Liver (tissue), 3 donors: ENCODE measurements at regions not wholly inside any gene's neighbourhood (a gene's known extent, or its start where the extent isn't known, plus 50 kb on each side); places are given as distances from the start of the nearest gene placed in this dataset.

Experiments used
- CTCF ChIP-seq: fragments of 150-350 bp; IDR thresholded peaks from 2 replicates; pipeline ENCODE4 v1.5.1; 2017; ENCODE audit warnings: improper control_type of control experiment, low read depth, low read length; ENCODE audit not compliant: missing input control
- FOXA1 ChIP-seq: IDR thresholded peaks from 2 replicates; pipeline ENCODE4 v1.6.1; 2016; ENCODE audit warnings: antibody characterized with exemption
- GABPA ChIP-seq, 2 donors: IDR thresholded peaks in 1 of 2; conservative IDR thresholded peaks in 1 of 2; 2 replicates each; pipeline ENCODE4 v1.6.1; 2016; ENCODE audit warnings: antibody characterized with exemption in 2 of 2, mild to moderate bottlenecking in 1 of 2, moderate library complexity in 1 of 2
- JUND ChIP-seq, 2 donors: IDR thresholded peaks; 2 replicates each; pipeline ENCODE4 v1.6.1; 2016; ENCODE audit warnings: antibody characterized with exemption in 2 of 2
- RAD21 ChIP-seq, 2 donors: IDR thresholded peaks; 2 replicates each; pipeline ENCODE4 v1.6.1; 2016; ENCODE audit warnings: antibody characterized with exemption in 2 of 2, mild to moderate bottlenecking in 2 of 2
- REST ChIP-seq: IDR thresholded peaks from 2 replicates; pipeline ENCODE4 v1.6.1; 2016; ENCODE audit warnings: antibody characterized with exemption, mild to moderate bottlenecking
- SP1 ChIP-seq: IDR thresholded peaks from 2 replicates; pipeline ENCODE4 v1.6.1; 2018; ENCODE audit warnings: antibody characterized with exemption, mild to moderate bottlenecking
- TAF1 ChIP-seq: conservative IDR thresholded peaks from 2 replicates; pipeline ENCODE4 v1.6.1; 2016; ENCODE audit warnings: antibody characterized with exemption, mild to moderate bottlenecking
- YY1 ChIP-seq: IDR thresholded peaks from 2 replicates; pipeline ENCODE4 v1.6.1; 2016; ENCODE audit warnings: antibody characterized with exemption, mild to moderate bottlenecking
- ZBTB33 ChIP-seq: IDR thresholded peaks from 2 replicates; pipeline ENCODE4 v1.6.1; 2016; ENCODE audit warnings: antibody characterized with exemption
- TF ChIP-seq, protein P1 (sequence below): IDR thresholded peaks from 2 replicates; pipeline ENCODE4 v1.6.1; 2016; ENCODE audit warnings: antibody characterized with exemption
- TF ChIP-seq, protein P2 (sequence below): IDR thresholded peaks from 2 replicates; pipeline ENCODE4 v1.6.1; 2016; ENCODE audit warnings: antibody characterized with exemption
- donor health status: healthy.
- donor health status: healthy.

- TF ChIP-seq CTCF (no peak), RAD21 (IDR thresholded peaks at IDR 0.05) (no peak), JUND (IDR thresholded peaks at IDR 0.05) (no peak), ZBTB33 (no peak), SP1 (no peak), FOXA1 (no peak), YY1 (no peak), TAF1 (no peak), GABPA (IDR thresholded peaks at IDR 0.05 in 1 of 2, conservative IDR thresholded peaks at IDR 0.05 in 1 of 2) (no peak), REST (no peak)
- TF ChIP-seq, protein P1, sequence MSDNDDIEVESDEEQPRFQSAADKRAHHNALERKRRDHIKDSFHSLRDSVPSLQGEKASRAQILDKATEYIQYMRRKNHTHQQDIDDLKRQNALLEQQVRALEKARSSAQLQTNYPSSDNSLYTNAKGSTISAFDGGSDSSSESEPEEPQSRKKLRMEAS: no peak
- TF ChIP-seq, protein P2, sequence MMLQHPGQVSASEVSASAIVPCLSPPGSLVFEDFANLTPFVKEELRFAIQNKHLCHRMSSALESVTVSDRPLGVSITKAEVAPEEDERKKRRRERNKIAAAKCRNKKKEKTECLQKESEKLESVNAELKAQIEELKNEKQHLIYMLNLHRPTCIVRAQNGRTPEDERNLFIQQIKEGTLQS: no peak
Observed at GRCh38 chr7:64469673-64470072, 93.2 kb downstream of the ZNF680 start.
